SK-N-SH treated with all-trans-retinoic acid at 6 μM for 48 hours (cell line): ENCODE measurements at regions not wholly inside any gene's neighbourhood (a gene's known extent, or its start where the extent isn't known, plus 50 kb on each side); places are given as distances from the start of the nearest gene placed in this dataset.

Experiments used
- ATAC-seq: fragments of 200-7000 bp; cut with Tn5 transposase; 3 replicates; pipeline ENCODE4 v1.9.1; 2020; ENCODE audit warnings: mild to moderate bottlenecking, moderate library complexity
- ARNTL ChIP-seq: fragments of 450-650 bp; formaldehyde crosslinking; IDR thresholded peaks from 2 replicates; pipeline ENCODE4 v1.5.0; 2020; ENCODE audit warnings: low read depth, mild to moderate bottlenecking, moderate library complexity, borderline replicate concordance
- BACH2 ChIP-seq: fragments of 250-450 bp; sonication (Bioruptor Pico); IDR thresholded peaks from 2 replicates; pipeline ENCODE4 v1.9.0; 2021; ENCODE audit warnings: mild to moderate bottlenecking, borderline replicate concordance
- CREB5 ChIP-seq: fragments of 250-450 bp; sonication (Bioruptor Pico); IDR thresholded peaks from 2 replicates; pipeline ENCODE4 v1.5.1; 2020; ENCODE audit warnings: low read depth, mild to moderate bottlenecking, moderate library complexity
- CSRNP3 ChIP-seq: fragments of 250-450 bp; sonication (Bioruptor Pico); IDR thresholded peaks from 2 replicates; pipeline ENCODE4 v1.5.1; 2021; ENCODE audit warnings: mild to moderate bottlenecking, moderate library complexity
- ESRRG ChIP-seq: fragments of 250-450 bp; sonication (Bioruptor Pico); IDR thresholded peaks from 2 replicates; pipeline ENCODE4 v1.6.1; 2021; ENCODE audit warnings: mild to moderate bottlenecking
- GLIS3 ChIP-seq: fragments of 250-450 bp; sonication (Bioruptor Pico); IDR thresholded peaks from 2 replicates; pipeline ENCODE4 v1.5.0; 2020; ENCODE audit warnings: mild to moderate bottlenecking, moderate library complexity
- ISL1 ChIP-seq: fragments of 250-450 bp; sonication (Bioruptor Pico); IDR thresholded peaks from 2 replicates; pipeline ENCODE4 v2.1.2; 2022; ENCODE audit warnings: mild to moderate bottlenecking, moderate library complexity
- PATZ1 ChIP-seq: fragments of 250-450 bp; sonication (Bioruptor Pico); IDR thresholded peaks from 2 replicates; pipeline ENCODE4 v1.8.0; 2020; ENCODE audit warnings: mild to moderate bottlenecking, moderate library complexity, borderline replicate concordance
- POU6F1 ChIP-seq: fragments of 250-450 bp; sonication (Bioruptor Pico); IDR thresholded peaks from 2 replicates; pipeline ENCODE4 v1.8.0; 2021; ENCODE audit warnings: low read depth, mild to moderate bottlenecking, moderate library complexity, borderline replicate concordance
- PPARA ChIP-seq: fragments of 250-450 bp; sonication (Bioruptor Pico); IDR thresholded peaks from 2 replicates; pipeline ENCODE4 v1.5.0; 2020; ENCODE audit warnings: mild to moderate bottlenecking, borderline replicate concordance
- RARB ChIP-seq: fragments of 250-450 bp; sonication (Bioruptor Pico); IDR thresholded peaks from 2 replicates; pipeline ENCODE4 v1.8.0; 2021; ENCODE audit warnings: mild to moderate bottlenecking, moderate library complexity
- TCF4 ChIP-seq: fragments of 250-450 bp; sonication (Bioruptor Pico); IDR thresholded peaks from 2 replicates; pipeline ENCODE4 v1.8.0; 2021; ENCODE audit warnings: mild to moderate bottlenecking, moderate library complexity, borderline replicate concordance
- TOX ChIP-seq: fragments of 250-450 bp; sonication (Bioruptor Pico); IDR thresholded peaks from 2 replicates; pipeline ENCODE4 v1.8.0; 2021; ENCODE audit warnings: mild to moderate bottlenecking, moderate library complexity, borderline replicate concordance
- TSHZ2 ChIP-seq: fragments of 250-450 bp; sonication (Bioruptor Pico); IDR thresholded peaks from 2 replicates; pipeline ENCODE4 v1.5.0; 2020; ENCODE audit warnings: mild to moderate bottlenecking, moderate library complexity
- ZC3H10 ChIP-seq: fragments of 250-450 bp; sonication (Bioruptor Pico); IDR thresholded peaks from 2 replicates; pipeline ENCODE4 v1.5.1; 2021; ENCODE audit warnings: mild to moderate bottlenecking, moderate library complexity
- ZFP3 ChIP-seq: fragments of 250-450 bp; sonication (Bioruptor Pico); IDR thresholded peaks from 2 replicates; pipeline ENCODE4 v1.5.0; 2020; ENCODE audit warnings: mild to moderate bottlenecking, moderate library complexity
- ZFP30 ChIP-seq: fragments of 450-650 bp; formaldehyde crosslinking; IDR thresholded peaks from 2 replicates; pipeline ENCODE4 v1.5.0; 2022; ENCODE audit warnings: mild to moderate bottlenecking, moderate library complexity
- ZNF565 ChIP-seq: fragments of 450-650 bp; formaldehyde crosslinking; conservative IDR thresholded peaks from 2 replicates; pipeline ENCODE4 v1.5.0; 2020; ENCODE audit warnings: low read depth, mild to moderate bottlenecking, moderate library complexity
- ZNF70 ChIP-seq: fragments of 450-650 bp; formaldehyde crosslinking; IDR thresholded peaks from 2 replicates; pipeline ENCODE4 v1.5.0; 2020; ENCODE audit warnings: mild to moderate bottlenecking, moderate library complexity
- ZNF8 ChIP-seq: fragments of 450-650 bp; formaldehyde crosslinking; IDR thresholded peaks from 2 replicates; pipeline ENCODE4 v1.5.0; 2020; ENCODE audit warnings: mild to moderate bottlenecking, moderate library complexity

GRCh38 chr2:9748577-9748976 lies 94.7 kb upstream of the TAF1B start (continued):
- no peak for TF ChIP-seq ZFP3 (CRISPR knock-in tag)
- TF ChIP-seq TSHZ2 (CRISPR knock-in tag) = no peak
- no peak for TF ChIP-seq ARNTL (CRISPR knock-in tag)
- TF ChIP-seq TCF4 = no peak

- ATAC-seq = no peak
These were observed 93.6 kb upstream of the TAF1B start for GRCh38 chr2:9749546-9750223.

GRCh38 chr2:9750224-9751215 lies 92.8 kb upstream of the TAF1B start:
- TF ChIP-seq ESRRG (no peak), ZNF8 (no peak), POU6F1 (CRISPR knock-in tag) (no peak), TCF4 (no peak), TOX (CRISPR knock-in tag) (no peak), BACH2 (CRISPR knock-in tag) (no peak), ZNF70 (CRISPR knock-in tag) (no peak), ZC3H10 (CRISPR knock-in tag) (no peak), ZFP30 (no peak), RARB (CRISPR knock-in tag) (no peak), PATZ1 (no peak), GLIS3 (CRISPR knock-in tag) (no peak), ZFP3 (CRISPR knock-in tag) (no peak), CREB5 (no peak), PPARA (CRISPR knock-in tag) (no peak), ZNF565 (CRISPR knock-in tag) (no peak), CSRNP3 (CRISPR knock-in tag) (no peak), ISL1 (no peak)
- no peak for ATAC-seq

More at GRCh38 chr2:9749546-9750223, 93.6 kb upstream of the TAF1B start:
- no peak for TF ChIP-seq CREB5
- TF ChIP-seq ZC3H10 (CRISPR knock-in tag) = no peak
- no peak for TF ChIP-seq TOX (CRISPR knock-in tag)
